ENCODE measurements at regions not wholly inside any gene's neighbourhood (a gene's known extent, or its start where the extent isn't known, plus 50 kb on each side); places are given as distances from the start of the nearest gene placed in this dataset.
"Not testable (repeated sequence)": the region's sequence is repeated elsewhere in the genome, so short reads cannot be mapped to it uniquely, and the experiment has no call there.

DNA sequence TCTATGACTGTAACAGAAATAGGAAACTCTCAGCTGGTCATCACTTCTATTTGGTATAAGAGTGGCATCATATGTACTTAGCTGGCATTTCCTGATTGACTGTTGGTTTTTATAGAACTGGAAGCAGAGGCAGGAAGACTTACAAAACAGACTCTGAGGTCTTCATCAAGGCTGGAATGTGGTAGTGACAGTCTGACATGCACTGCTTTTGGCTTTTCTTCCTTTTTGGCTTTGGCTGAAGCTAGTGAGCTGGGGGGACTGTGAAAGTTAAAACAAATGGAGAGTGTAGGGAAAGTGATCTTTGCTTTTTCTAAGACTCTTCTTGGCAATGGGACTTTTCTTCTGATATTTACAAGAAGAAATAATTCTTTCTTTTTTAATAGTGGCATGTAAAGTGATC, 121.1 kb upstream of the SLC4A4 start:
- H2AFZ ChIP-seq (ENCODE audit: low read length) = no peak overlapping the region
- H3K79me2 ChIP-seq (ENCODE audit: control insufficient read depth, insufficient read depth, low read length) = peaks cover 19% of the 10 kb centered on the region
- H3K4me2 ChIP-seq (ENCODE audit: extremely low read depth, insufficient read depth, low read length) = no peak overlapping the region
- no peak overlapping the region for H3K27ac ChIP-seq (ENCODE audit: insufficient read depth, low read length)
- H3K4me3 ChIP-seq (replicated peaks in 1 of 4; ENCODE audit: control extremely low read depth in 1 of 4, insufficient read depth in 1 of 4, low read depth in 3 of 4, low read length in 4 of 4) = no peak overlapping the region
- peak in 1 of 2 donors; percentile 36 for DNase-seq (ENCODE audit: low read depth in 2 of 2)
- no peaks in the 10 kb centered on the region for H3K4me1 ChIP-seq (ENCODE audit: control insufficient read depth, extremely low read depth, insufficient read depth, low read length)
- H3K9me3 ChIP-seq (ENCODE audit: control insufficient read depth, insufficient read depth, low read depth, low read length) = no peaks in the 10 kb centered on the region
- TF ChIP-seq, protein P1, sequence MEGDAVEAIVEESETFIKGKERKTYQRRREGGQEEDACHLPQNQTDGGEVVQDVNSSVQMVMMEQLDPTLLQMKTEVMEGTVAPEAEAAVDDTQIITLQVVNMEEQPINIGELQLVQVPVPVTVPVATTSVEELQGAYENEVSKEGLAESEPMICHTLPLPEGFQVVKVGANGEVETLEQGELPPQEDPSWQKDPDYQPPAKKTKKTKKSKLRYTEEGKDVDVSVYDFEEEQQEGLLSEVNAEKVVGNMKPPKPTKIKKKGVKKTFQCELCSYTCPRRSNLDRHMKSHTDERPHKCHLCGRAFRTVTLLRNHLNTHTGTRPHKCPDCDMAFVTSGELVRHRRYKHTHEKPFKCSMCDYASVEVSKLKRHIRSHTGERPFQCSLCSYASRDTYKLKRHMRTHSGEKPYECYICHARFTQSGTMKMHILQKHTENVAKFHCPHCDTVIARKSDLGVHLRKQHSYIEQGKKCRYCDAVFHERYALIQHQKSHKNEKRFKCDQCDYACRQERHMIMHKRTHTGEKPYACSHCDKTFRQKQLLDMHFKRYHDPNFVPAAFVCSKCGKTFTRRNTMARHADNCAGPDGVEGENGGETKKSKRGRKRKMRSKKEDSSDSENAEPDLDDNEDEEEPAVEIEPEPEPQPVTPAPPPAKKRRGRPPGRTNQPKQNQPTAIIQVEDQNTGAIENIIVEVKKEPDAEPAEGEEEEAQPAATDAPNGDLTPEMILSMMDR (conservative IDR thresholded peaks at IDR 0.05 in 1 of 2, IDR thresholded peaks at IDR 0.05 in 1 of 2; ENCODE audit: low read depth in 1 of 2, low read length in 2 of 2) = no peak
- no peak for TF ChIP-seq EZH2 (IDR thresholded peaks at IDR 0.05; ENCODE audit: low read length, missing control alignments)
- H3K27me3 ChIP-seq (ENCODE audit: control insufficient read depth, insufficient read depth, low read length) = no peaks in the 10 kb centered on the region
- H3K9ac ChIP-seq (ENCODE audit: insufficient read depth, low read length) = no peak overlapping the region
- H3K36me3 ChIP-seq (ENCODE audit: control insufficient read depth, insufficient read depth, low read length) = no peaks in the 10 kb centered on the region
- no peaks in the 10 kb centered on the region for H4K20me1 ChIP-seq (ENCODE audit: control insufficient read depth, extremely low read depth, insufficient read depth, low read length)

DNA sequence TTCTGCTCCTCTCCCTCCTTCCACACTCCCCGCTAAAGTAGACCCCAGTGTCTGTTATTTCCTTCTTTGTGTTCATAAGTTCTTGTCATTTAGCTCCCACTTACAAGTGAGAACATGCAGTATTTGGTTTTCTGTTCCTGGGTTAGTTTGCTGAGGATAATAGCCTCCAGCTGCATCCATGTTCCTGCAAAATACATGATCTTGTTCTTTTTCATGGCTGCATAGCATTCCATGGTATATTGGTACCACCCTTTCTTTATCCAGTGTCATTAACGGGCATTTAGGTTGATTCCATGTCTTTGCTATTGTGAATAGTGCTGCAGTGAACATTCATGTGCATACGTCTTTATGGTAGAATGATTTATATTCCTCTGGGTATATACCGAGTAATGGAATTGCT, 118.0 kb upstream of the SLC4A4 start:
- not testable (repeated sequence) for H3K9ac ChIP-seq (ENCODE audit: insufficient read depth, low read length); H3K79me2 ChIP-seq (ENCODE audit: control insufficient read depth, insufficient read depth, low read length); H2AFZ ChIP-seq (ENCODE audit: low read length); H3K9me3 ChIP-seq (ENCODE audit: control insufficient read depth, insufficient read depth, low read depth, low read length); DNase-seq (ENCODE audit: low read depth in 2 of 2); H4K20me1 ChIP-seq (ENCODE audit: control insufficient read depth, extremely low read depth, insufficient read depth, low read length); H3K27ac ChIP-seq (ENCODE audit: insufficient read depth, low read length); H3K27me3 ChIP-seq (ENCODE audit: control insufficient read depth, insufficient read depth, low read length); H3K4me1 ChIP-seq (ENCODE audit: control insufficient read depth, extremely low read depth, insufficient read depth, low read length); H3K36me3 ChIP-seq (ENCODE audit: control insufficient read depth, insufficient read depth, low read length); H3K4me2 ChIP-seq (ENCODE audit: extremely low read depth, insufficient read depth, low read length); H3K4me3 ChIP-seq (replicated peaks in 1 of 4; ENCODE audit: control extremely low read depth in 1 of 4, insufficient read depth in 1 of 4, low read depth in 3 of 4, low read length in 4 of 4)

DNA sequence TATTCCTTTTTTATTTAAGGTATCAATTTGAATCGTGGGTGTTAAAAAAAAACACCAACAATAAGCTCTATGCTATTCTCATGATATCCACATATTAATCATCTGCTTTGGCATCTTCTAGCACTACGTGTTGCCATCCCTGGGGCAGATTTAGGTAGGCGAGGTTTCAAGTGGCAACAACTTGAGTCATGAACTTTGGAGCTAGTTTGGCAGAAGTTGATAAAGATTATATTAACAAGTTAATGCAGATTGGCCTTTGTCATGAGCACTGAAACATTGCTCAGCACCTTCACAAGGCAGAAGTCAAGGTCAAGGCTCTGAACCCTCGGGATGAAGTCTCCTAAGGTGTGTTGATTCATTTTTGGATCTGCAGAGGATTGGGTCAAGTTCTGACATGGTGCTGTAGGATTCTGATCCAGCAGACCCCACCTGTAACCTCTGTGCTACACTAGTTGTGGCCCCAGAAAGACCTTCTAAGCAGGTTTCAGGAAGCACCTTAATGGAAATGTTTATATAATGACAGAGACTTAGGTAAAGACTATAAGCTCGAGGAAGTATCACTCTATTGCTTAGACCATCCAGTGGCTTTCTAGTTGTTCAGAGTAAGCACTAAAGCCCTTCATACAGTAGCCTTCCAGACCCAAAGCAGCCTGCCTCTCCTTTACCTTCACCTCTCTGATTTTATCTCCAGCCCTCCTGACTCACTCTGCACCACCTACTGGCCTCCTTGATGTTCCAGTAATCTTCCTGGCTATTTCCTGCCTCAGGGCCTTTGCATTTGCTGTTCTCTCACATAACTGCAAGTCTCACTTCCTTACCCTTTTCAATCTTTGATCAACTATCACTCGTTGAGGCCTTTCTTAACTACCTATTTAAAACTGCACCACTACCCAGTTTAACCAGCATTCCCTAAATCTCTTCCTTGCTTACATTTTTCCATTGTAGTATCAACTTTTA, 117.0 kb upstream of the SLC4A4 start:
- Histone ChIP-seq H3K79me2 (ENCODE audit: control insufficient read depth, insufficient read depth, low read length) (peaks cover 7% of the 10 kb centered on the region), H3K4me3 (replicated peaks in 1 of 4; ENCODE audit: control extremely low read depth in 1 of 4, insufficient read depth in 1 of 4, low read depth in 3 of 4, low read length in 4 of 4) (no peak overlapping the region), H4K20me1 (ENCODE audit: control insufficient read depth, extremely low read depth, insufficient read depth, low read length) (no peaks in the 10 kb centered on the region), H3K27me3 (ENCODE audit: control insufficient read depth, insufficient read depth, low read length) (no peaks in the 10 kb centered on the region), H2AFZ (ENCODE audit: low read length) (no peak overlapping the region), H3K27ac (ENCODE audit: insufficient read depth, low read length) (no peak overlapping the region), H3K4me1 (ENCODE audit: control insufficient read depth, extremely low read depth, insufficient read depth, low read length) (no peaks in the 10 kb centered on the region), H3K36me3 (ENCODE audit: control insufficient read depth, insufficient read depth, low read length) (no peaks in the 10 kb centered on the region), H3K4me2 (ENCODE audit: extremely low read depth, insufficient read depth, low read length) (no peak overlapping the region), H3K9me3 (ENCODE audit: control insufficient read depth, insufficient read depth, low read depth, low read length) (no peaks in the 10 kb centered on the region), H3K9ac (ENCODE audit: insufficient read depth, low read length) (no peak overlapping the region)
- no peak for TF ChIP-seq EZH2 (IDR thresholded peaks at IDR 0.05; ENCODE audit: low read length, missing control alignments)
- TF ChIP-seq, protein P1 (conservative IDR thresholded peaks at IDR 0.05 in 1 of 2, IDR thresholded peaks at IDR 0.05 in 1 of 2; ENCODE audit: low read depth in 1 of 2, low read length in 2 of 2) = no peak
- no peak for DNase-seq (ENCODE audit: low read depth in 2 of 2)
